ENCODE measurements at regions not wholly inside any gene's neighbourhood (a gene's known extent, or its start where the extent isn't known, plus 50 kb on each side); places are given as distances from the start of the nearest gene placed in this dataset.

GRCh38 chr11:130814440-130815096 is 101.7 kb downstream of the SNX19 start:
- TF ChIP-seq POLR2AphosphoS5 (IDR thresholded peaks at IDR 0.05; ENCODE audit: low read depth, low read length) (no peak), FOXP2 (optimal IDR thresholded peaks at IDR 0.05; ENCODE audit: borderline replicate concordance, extremely low read depth, extremely low read length, insufficient read depth) (no peak), REST (IDR thresholded peaks at IDR 0.05; ENCODE audit: insufficient read depth in 1 of 2, low read depth in 2 of 2, low read length in 2 of 2) (no peak), SIN3A (IDR thresholded peaks at IDR 0.05; ENCODE audit: borderline replicate concordance, insufficient read depth, low read length) (no peak), TAF1 (IDR thresholded peaks at IDR 0.05; ENCODE audit: borderline replicate concordance, insufficient read depth, low read length) (no peak)

GRCh38 chr11:130815097-130815802 is 101.0 kb downstream of the SNX19 start:
- no peak for TF ChIP-seq POLR2AphosphoS5 (IDR thresholded peaks at IDR 0.05; ENCODE audit: low read depth, low read length)

- TF ChIP-seq POLR2AphosphoS5 (IDR thresholded peaks at IDR 0.05; ENCODE audit: low read depth, low read length) (no peak), REST (IDR thresholded peaks at IDR 0.05; ENCODE audit: insufficient read depth in 1 of 2, low read depth in 2 of 2, low read length in 2 of 2) (no peak), TAF1 (IDR thresholded peaks at IDR 0.05; ENCODE audit: borderline replicate concordance, insufficient read depth, low read length) (no peak), SIN3A (IDR thresholded peaks at IDR 0.05; ENCODE audit: borderline replicate concordance, insufficient read depth, low read length) (no peak), FOXP2 (optimal IDR thresholded peaks at IDR 0.05; ENCODE audit: borderline replicate concordance, extremely low read depth, extremely low read length, insufficient read depth) (no peak)
Measured at GRCh38 chr11:130815956-130816355, 100.3 kb downstream of the SNX19 start.

GRCh38 chr11:130816546-130817329 is 99.5 kb downstream of the SNX19 start:
- TF ChIP-seq FOXP2 (optimal IDR thresholded peaks at IDR 0.05; ENCODE audit: borderline replicate concordance, extremely low read depth, extremely low read length, insufficient read depth): no peak
- TF ChIP-seq POLR2AphosphoS5 (IDR thresholded peaks at IDR 0.05; ENCODE audit: low read depth, low read length): no peak
- no peak for TF ChIP-seq TAF1 (IDR thresholded peaks at IDR 0.05; ENCODE audit: borderline replicate concordance, insufficient read depth, low read length)
- no peak for TF ChIP-seq REST (IDR thresholded peaks at IDR 0.05; ENCODE audit: insufficient read depth in 1 of 2, low read depth in 2 of 2, low read length in 2 of 2)

- TF ChIP-seq POLR2AphosphoS5 (IDR thresholded peaks at IDR 0.05; ENCODE audit: low read depth, low read length) (no peak), SIN3A (IDR thresholded peaks at IDR 0.05; ENCODE audit: borderline replicate concordance, insufficient read depth, low read length) (no peak), FOXP2 (optimal IDR thresholded peaks at IDR 0.05; ENCODE audit: borderline replicate concordance, extremely low read depth, extremely low read length, insufficient read depth) (no peak), TAF1 (IDR thresholded peaks at IDR 0.05; ENCODE audit: borderline replicate concordance, insufficient read depth, low read length) (no peak), REST (IDR thresholded peaks at IDR 0.05; ENCODE audit: insufficient read depth in 1 of 2, low read depth in 2 of 2, low read length in 2 of 2) (no peak)
Measured at GRCh38 chr11:130817330-130817944, 98.8 kb downstream of the SNX19 start.

All from PFSK-1 (cell line).